Lower leg skin (tissue), 3 donors: ENCODE measurements at regions not wholly inside any gene's neighbourhood (a gene's known extent, or its start where the extent isn't known, plus 50 kb on each side); places are given as distances from the start of the nearest gene placed in this dataset.

ENCODE experiments used
- POLR2A ChIP-seq, 2 donors: fragments of 450-650 bp; IDR thresholded peaks; one replicate each; pipeline ENCODE4 v1.6.1; 2016 to 2017; ENCODE audit warnings: antibody characterized with exemption in 2 of 2, mild to moderate bottlenecking in 1 of 2, moderate library complexity in 1 of 2
- TF ChIP-seq, protein P1 (sequence below), 3 donors: fragments of 450-650 bp; IDR thresholded peaks; one replicate each; pipeline ENCODE4 v1.5.1; 2016; ENCODE audit warnings: antibody characterized with exemption in 3 of 3, mild to moderate bottlenecking in 3 of 3, moderate library complexity in 2 of 3

DNA sequence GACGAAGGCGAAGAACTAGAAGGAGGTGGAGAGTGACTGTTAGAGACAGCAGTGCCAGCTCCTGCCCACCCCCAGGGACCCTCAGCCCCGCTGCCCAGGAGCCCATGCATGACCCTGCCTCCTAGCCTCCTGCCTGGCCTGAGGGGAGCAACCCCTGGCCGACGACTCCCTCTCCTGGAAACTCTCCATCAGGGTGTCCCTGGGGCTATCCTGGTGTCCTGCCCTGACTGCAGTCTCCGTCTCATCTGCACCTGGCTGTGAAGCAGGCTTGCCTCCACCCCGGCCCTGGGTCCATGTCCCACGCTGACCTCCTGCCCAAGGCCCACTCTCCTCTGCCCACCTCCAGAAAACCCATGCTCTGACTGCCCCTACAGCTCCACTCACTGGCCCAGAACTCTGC lies 120.2 kb downstream of the RPIA start:
- TF ChIP-seq, protein P1, sequence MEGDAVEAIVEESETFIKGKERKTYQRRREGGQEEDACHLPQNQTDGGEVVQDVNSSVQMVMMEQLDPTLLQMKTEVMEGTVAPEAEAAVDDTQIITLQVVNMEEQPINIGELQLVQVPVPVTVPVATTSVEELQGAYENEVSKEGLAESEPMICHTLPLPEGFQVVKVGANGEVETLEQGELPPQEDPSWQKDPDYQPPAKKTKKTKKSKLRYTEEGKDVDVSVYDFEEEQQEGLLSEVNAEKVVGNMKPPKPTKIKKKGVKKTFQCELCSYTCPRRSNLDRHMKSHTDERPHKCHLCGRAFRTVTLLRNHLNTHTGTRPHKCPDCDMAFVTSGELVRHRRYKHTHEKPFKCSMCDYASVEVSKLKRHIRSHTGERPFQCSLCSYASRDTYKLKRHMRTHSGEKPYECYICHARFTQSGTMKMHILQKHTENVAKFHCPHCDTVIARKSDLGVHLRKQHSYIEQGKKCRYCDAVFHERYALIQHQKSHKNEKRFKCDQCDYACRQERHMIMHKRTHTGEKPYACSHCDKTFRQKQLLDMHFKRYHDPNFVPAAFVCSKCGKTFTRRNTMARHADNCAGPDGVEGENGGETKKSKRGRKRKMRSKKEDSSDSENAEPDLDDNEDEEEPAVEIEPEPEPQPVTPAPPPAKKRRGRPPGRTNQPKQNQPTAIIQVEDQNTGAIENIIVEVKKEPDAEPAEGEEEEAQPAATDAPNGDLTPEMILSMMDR (IDR thresholded peaks at IDR 0.05) = no peak
- no peak for TF ChIP-seq POLR2A (IDR thresholded peaks at IDR 0.05)
